Colonic mucosa (tissue), 4 donors: ENCODE measurements at regions not wholly inside any gene's neighbourhood (a gene's known extent, or its start where the extent isn't known, plus 50 kb on each side); places are given as distances from the start of the nearest gene placed in this dataset.

Experiments
- DNase-seq: peaks from one replicate; pipeline ENCODE4 v3.0.0-alpha.2; 2020
- H3K27ac ChIP-seq: fragments of 200-600 bp; one replicate; pipeline ENCODE4 v1.8.0; 2021
- H3K27me3 ChIP-seq: fragments of 200-600 bp; one replicate; pipeline ENCODE4 v1.8.0; 2021
- H3K36me3 ChIP-seq: fragments of 200-600 bp; one replicate; pipeline ENCODE4 v1.8.0; 2021
- H3K4me1 ChIP-seq: fragments of 200-600 bp; one replicate; pipeline ENCODE4 v1.8.0; 2021; ENCODE audit warnings: mild to moderate bottlenecking
- H3K4me3 ChIP-seq: fragments of 200-600 bp; one replicate; pipeline ENCODE4 v1.8.0; 2021
- H3K9ac ChIP-seq, 2 donors: one replicate each; pipeline ENCODE4 v1.7.0; 2013; ENCODE audit warnings: control low read depth in 2 of 2, low read depth in 2 of 2, low read length in 2 of 2
- H3K9me3 ChIP-seq: fragments of 200-600 bp; one replicate; pipeline ENCODE4 v1.8.0; 2021
- intact Hi-C: fragments of 100-400 bp; cut with DNase I; formaldehyde crosslinking; loops from one replicate; pipeline ENCODE4 v1.14.1; 2022
- TF ChIP-seq, protein P1 (sequence below): fragments of 200-600 bp; IDR thresholded peaks from one replicate; pipeline ENCODE4 v1.8.0; 2022; ENCODE audit warnings: antibody characterized with exemption, mild to moderate bottlenecking
- donor health status: healthy.
- donor health status: DM: no; HTN: no; CAD: no.
- donor health status: DM: no; HTN: no; CAD: no.

DNA sequence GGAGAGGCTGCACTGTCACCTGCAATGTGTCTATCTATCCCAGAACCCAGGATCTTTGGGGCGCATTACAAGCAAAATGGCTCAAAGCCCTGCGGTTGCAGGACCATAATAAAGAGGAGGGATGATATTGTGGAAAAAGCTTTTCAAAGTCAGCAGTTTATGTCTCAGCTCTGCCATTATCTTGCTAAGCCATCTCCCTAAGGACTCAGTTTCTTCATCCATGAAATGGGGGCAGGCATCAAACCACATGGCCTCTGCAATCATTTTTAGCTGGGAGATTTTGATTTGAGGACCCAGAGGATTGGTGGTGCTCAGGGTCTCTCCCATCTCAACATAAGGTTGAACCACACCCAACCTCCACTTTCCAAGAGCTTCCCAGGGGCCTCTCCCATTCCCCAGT is 513.8 kb downstream of the MIAT start:
- TF ChIP-seq, protein P1, sequence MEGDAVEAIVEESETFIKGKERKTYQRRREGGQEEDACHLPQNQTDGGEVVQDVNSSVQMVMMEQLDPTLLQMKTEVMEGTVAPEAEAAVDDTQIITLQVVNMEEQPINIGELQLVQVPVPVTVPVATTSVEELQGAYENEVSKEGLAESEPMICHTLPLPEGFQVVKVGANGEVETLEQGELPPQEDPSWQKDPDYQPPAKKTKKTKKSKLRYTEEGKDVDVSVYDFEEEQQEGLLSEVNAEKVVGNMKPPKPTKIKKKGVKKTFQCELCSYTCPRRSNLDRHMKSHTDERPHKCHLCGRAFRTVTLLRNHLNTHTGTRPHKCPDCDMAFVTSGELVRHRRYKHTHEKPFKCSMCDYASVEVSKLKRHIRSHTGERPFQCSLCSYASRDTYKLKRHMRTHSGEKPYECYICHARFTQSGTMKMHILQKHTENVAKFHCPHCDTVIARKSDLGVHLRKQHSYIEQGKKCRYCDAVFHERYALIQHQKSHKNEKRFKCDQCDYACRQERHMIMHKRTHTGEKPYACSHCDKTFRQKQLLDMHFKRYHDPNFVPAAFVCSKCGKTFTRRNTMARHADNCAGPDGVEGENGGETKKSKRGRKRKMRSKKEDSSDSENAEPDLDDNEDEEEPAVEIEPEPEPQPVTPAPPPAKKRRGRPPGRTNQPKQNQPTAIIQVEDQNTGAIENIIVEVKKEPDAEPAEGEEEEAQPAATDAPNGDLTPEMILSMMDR: no peak
- Histone ChIP-seq H3K36me3 (no peaks in the 10 kb centered on the region), H3K4me3 (no peak overlapping the region), H3K4me1 (no peaks in the 10 kb centered on the region), H3K9me3 (no peaks in the 10 kb centered on the region), H3K9ac (no peak overlapping the region), H3K27me3 (no peaks in the 10 kb centered on the region), H3K27ac (no peak overlapping the region)
- intact Hi-C loops: no loop called here
- DNase-seq: no peak

DNA sequence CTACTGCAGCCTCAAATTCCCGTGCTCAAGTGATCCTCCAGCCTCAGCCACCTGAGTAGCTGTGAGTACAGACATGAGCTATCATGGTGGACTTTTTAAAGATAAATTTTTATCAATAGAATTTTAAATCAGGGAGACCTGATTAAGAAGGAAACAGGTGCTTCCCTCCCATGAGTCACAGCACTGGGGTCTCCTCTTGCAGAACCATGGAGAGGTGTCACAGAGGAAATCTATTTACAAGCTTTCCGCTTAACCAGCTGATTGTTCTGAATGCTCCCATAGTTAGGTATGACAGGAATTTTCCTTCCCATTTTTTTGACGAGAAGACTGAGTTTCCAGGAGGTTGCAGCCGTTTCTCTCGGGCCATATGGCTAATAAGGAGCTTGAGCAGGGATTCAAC is 516.1 kb downstream of the MIAT start:
- no peak overlapping the region for H3K4me3 ChIP-seq
- no peaks in the 10 kb centered on the region for H3K9me3 ChIP-seq
- H3K4me1 ChIP-seq: no peaks in the 10 kb centered on the region
- no peaks in the 10 kb centered on the region for H3K27me3 ChIP-seq
- no peak overlapping the region for H3K27ac ChIP-seq
- DNase-seq: no peak
- H3K36me3 ChIP-seq: no peaks in the 10 kb centered on the region
- TF ChIP-seq, protein P1: no peak
- no peak overlapping the region for H3K9ac ChIP-seq
- intact Hi-C loops: no loop called here

DNA sequence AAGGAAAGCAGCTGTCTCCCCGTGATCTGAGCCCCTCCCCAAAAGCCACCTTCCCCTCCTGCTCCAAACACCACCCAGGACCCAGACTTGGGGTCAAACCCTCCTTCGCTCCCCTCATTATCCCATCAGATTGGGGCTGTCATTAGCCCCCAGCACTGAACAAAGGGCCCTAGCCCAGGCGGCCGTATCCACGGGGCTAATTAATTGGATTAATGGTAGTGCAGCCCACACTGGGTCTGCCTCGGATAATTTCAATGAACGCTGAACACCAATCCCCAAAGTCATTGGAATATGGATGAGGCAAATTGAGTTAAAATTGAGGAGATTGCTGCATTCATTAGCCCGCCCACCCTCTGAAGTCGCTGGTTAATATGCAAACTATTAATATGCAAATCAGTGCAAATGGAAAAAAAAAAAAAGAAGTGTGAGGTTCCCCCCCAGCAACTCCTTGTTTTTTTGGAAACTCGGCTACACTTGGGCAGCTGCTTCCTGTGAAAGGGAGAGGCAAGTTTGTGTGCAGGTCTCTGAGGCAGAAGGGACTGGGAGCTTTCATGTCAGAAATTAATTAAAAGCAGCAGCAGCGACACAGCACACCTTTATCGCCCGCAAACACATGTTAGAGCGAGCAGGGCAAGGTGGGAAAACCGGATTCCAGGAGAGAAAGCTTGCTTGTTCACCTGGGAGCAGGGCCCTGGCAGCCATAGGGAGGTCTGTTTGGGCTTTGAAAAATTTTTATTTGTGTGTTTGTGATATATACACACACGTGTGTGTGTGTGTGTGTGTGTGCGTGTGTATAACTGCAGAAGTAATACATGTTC is 517.8 kb downstream of the MIAT start:
- no peak overlapping the region for H3K27ac ChIP-seq
- H3K27me3 ChIP-seq: no peaks in the 10 kb centered on the region
- intact Hi-C loops: no loop called here
- no peak overlapping the region for H3K4me3 ChIP-seq
- H3K4me1 ChIP-seq: no peaks in the 10 kb centered on the region
- H3K36me3 ChIP-seq: no peaks in the 10 kb centered on the region
- no peaks in the 10 kb centered on the region for H3K9me3 ChIP-seq
- H3K9ac ChIP-seq: no peak overlapping the region
- TF ChIP-seq, protein P1: no peak
- DNase-seq: no peak

DNA sequence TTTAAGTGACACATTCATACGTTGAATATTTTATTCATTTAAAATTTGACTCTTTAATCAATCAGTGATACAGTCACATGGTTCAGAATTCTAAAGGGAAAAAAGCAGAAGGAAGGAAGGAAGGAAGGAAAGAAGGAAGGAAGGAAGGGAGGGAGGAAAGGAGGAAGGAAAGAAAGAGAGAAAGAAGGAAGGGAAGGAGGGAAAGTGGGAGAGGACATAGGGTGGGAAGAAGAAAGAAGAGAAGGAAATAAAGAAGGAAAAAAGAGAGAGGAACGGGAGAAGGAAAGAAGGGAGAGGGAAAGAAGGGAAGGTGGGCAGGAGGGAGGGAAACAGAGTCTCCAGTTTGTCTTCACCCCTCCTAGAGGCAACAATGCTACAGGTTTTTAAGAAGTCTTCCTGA is 518.6 kb downstream of the MIAT start:
- no peaks in the 10 kb centered on the region for H3K27me3 ChIP-seq

DNA sequence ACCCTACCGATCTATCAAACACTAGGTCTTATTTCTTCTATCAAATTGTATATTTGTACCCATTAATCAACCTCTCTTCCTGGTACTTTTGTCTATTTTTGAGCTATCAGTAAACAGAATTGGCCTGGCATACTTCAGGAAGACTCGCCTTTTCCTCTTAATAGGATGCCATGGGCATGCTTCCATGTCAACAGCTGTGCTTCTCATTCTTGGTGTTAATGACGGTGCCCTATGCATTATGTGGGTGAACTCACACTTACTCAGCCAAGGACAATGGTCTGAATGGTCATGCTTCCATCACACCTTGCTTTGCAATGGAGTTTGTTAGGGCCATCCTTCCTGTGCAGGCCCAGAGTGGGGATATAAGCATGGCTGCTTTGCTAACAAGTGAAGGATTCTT is 521.8 kb downstream of the MIAT start:
- no peak overlapping the region for H3K9ac ChIP-seq
- H3K4me1 ChIP-seq: no peaks in the 10 kb centered on the region
- TF ChIP-seq, protein P1: no peak
- no peaks in the 10 kb centered on the region for H3K27me3 ChIP-seq
- no peaks in the 10 kb centered on the region for H3K9me3 ChIP-seq
- H3K27ac ChIP-seq: no peak overlapping the region
- intact Hi-C loops: no loop called here
- H3K36me3 ChIP-seq: no peaks in the 10 kb centered on the region
- no peak overlapping the region for H3K4me3 ChIP-seq
- no peak for DNase-seq

More for the DNA sequence above, 518.6 kb downstream of the MIAT start:
- no peak overlapping the region for H3K4me3 ChIP-seq
- no peaks in the 10 kb centered on the region for H3K36me3 ChIP-seq
- TF ChIP-seq, protein P1: no peak
- intact Hi-C loops: no loop called here
- no peak overlapping the region for H3K27ac ChIP-seq
- no peaks in the 10 kb centered on the region for H3K9me3 ChIP-seq
- H3K4me1 ChIP-seq: no peaks in the 10 kb centered on the region
- H3K9ac ChIP-seq: no peak overlapping the region
- no peak for DNase-seq
